H1 (cell line): ENCODE measurements at regions not wholly inside any gene's neighbourhood (a gene's known extent, or its start where the extent isn't known, plus 50 kb on each side); places are given as distances from the start of the nearest gene placed in this dataset.

ENCODE experiments used
- CTCF ChIA-PET: fragments of 300-600 bp; sonication (Branson Sonifier 250); formaldehyde crosslinking; loops from one replicate; lab custom pipeline; 2021; ENCODE audit not compliant: partially characterized antibody; lab: Charles Lee
- POLR2A ChIA-PET: fragments of 300-600 bp; sonication (Branson Sonifier 250); formaldehyde crosslinking; loops from one replicate; lab custom pipeline; 2021; ENCODE audit warnings: inconsistent platforms; ENCODE audit not compliant: partially characterized antibody; lab: Charles Lee
- DNase-seq, 2 experiments: peaks; one replicate each; pipeline versions ENCODE4 v3.0.0 to v3.0.0-alpha.2; 2010 to 2022; ENCODE audit warnings: low spot score in 2 of 2, low read depth in 1 of 2, mixed read lengths in 1 of 2
- FAIRE-seq: peaks from 2 replicates; lab custom pipeline; 2011; peaks lifted over from hg19 to GRCh38; lab: Jason Lieb, UNC
- H2AFZ ChIP-seq: 2 replicates; pipeline ENCODE4 v1.8.1; 2012; ENCODE audit warnings: low read length, inconsistent platforms
- H2AK5ac ChIP-seq: 2 replicates; pipeline ENCODE4 v1.6.1; 2013; ENCODE audit warnings: low read depth, low read length
- H2BK120ac ChIP-seq: replicated peaks from 2 replicates; pipeline ENCODE3; 2013; ENCODE audit warnings: low read depth, low read length, inconsistent platforms
- H2BK12ac ChIP-seq: 2 replicates; pipeline ENCODE4 v1.6.1; 2013; ENCODE audit warnings: low read depth, low read length
- H2BK15ac ChIP-seq: 2 replicates; pipeline ENCODE4 v1.6.1; 2013; ENCODE audit warnings: low read length
- H2BK20ac ChIP-seq: 2 replicates; pipeline ENCODE4 v1.6.1; 2013; ENCODE audit warnings: low read length
- H2BK5ac ChIP-seq: 2 replicates; pipeline ENCODE4 v1.6.1; 2013; ENCODE audit warnings: low read depth, low read length
- H3K14ac ChIP-seq: 2 replicates; pipeline ENCODE4 v1.6.1; 2013; ENCODE audit warnings: inconsistent platforms; ENCODE audit not compliant: insufficient read length
- H3K18ac ChIP-seq: 2 replicates; pipeline ENCODE4 v1.6.1; 2013; ENCODE audit warnings: low read length; ENCODE audit errors: extremely low read depth
- H3K23ac ChIP-seq: 2 replicates; pipeline ENCODE4 v1.6.1; 2013; ENCODE audit warnings: inconsistent platforms; ENCODE audit not compliant: insufficient read length
- H3K23me2 ChIP-seq: 2 replicates; pipeline ENCODE4 v1.6.1; 2013; ENCODE audit warnings: low read depth, low read length
- H3K27ac ChIP-seq: 2 replicates; pipeline ENCODE4 v1.6.1; 2011; ENCODE audit warnings: low read depth, low read length, inconsistent platforms
- H3K27me3 ChIP-seq, 4 experiments: replicated peaks in 1 of 4; 1 replicate in 1 of 4; 2 replicates in 3 of 4; pipeline versions ENCODE4 v1.6.1 to v1.8.1; 2011 to 2013; ENCODE audit warnings: low read length in 3 of 4, mild to moderate bottlenecking in 3 of 4, inconsistent platforms in 2 of 4, mixed read lengths in 2 of 4, moderate library complexity in 1 of 4; ENCODE audit not compliant: control insufficient read depth in 3 of 4, insufficient read depth in 3 of 4; ENCODE audit errors: extremely low read depth in 1 of 4
- H3K36me3 ChIP-seq, 4 experiments: 2 replicates each; pipeline versions ENCODE4 v1.6.1 to v1.8.1; 2011 to 2013; ENCODE audit warnings: mild to moderate bottlenecking in 4 of 4, low read length in 3 of 4, moderate library complexity in 2 of 4, control low read depth in 1 of 4, inconsistent platforms in 1 of 4; ENCODE audit not compliant: insufficient read depth in 4 of 4, control insufficient read depth in 2 of 4
- H3K4ac ChIP-seq: replicated peaks from 2 replicates; pipeline ENCODE3; 2013; ENCODE audit warnings: low read length, low read depth, mixed read lengths, inconsistent platforms; ENCODE audit not compliant: insufficient read length
- H3K4me1 ChIP-seq, 4 experiments: replicated peaks in 1 of 4; 1 replicate in 1 of 4; 2 replicates in 3 of 4; pipeline versions ENCODE4 v1.6.1 to v1.8.1; 2011 to 2013; ENCODE audit warnings: low read length in 3 of 4, inconsistent platforms in 2 of 4, mixed read lengths in 1 of 4; ENCODE audit not compliant: insufficient read depth in 4 of 4, control insufficient read depth in 3 of 4
- H3K4me2 ChIP-seq, 2 experiments: 2 replicates each; pipeline versions ENCODE4 v1.6.1 to v1.8.1; 2011 to 2013; ENCODE audit warnings: low read depth in 2 of 2, low read length in 2 of 2, control low read depth in 1 of 2, inconsistent platforms in 1 of 2, mild to moderate bottlenecking in 1 of 2; ENCODE audit not compliant: insufficient read depth in 1 of 2
- H3K4me3 ChIP-seq, 4 experiments: fragments of 200-600, 300-600 bp in 1 of 4; sonication (generic), shearing (Covaris generic), sonication (Bioruptor Twin) in 1 of 4; 2 replicates each; pipeline versions ENCODE4 v1.5.1 to v1.8.1; 2011 to 2016; ENCODE audit warnings: low read length in 4 of 4, low read depth in 3 of 4, control low read depth in 2 of 4, inconsistent platforms in 2 of 4, mild to moderate bottlenecking in 2 of 4, mixed read lengths in 1 of 4, moderate library complexity in 1 of 4; ENCODE audit not compliant: insufficient read depth in 2 of 4; ENCODE audit errors: extremely low read depth in 1 of 4
- H3K56ac ChIP-seq: replicated peaks from 2 replicates; pipeline ENCODE3; 2013; ENCODE audit warnings: low read depth, mild to moderate bottlenecking, mixed read lengths, low read length, inconsistent platforms; ENCODE audit not compliant: insufficient read length
- H3K79me1 ChIP-seq: 2 replicates; pipeline ENCODE4 v1.6.1; 2013; ENCODE audit warnings: low read depth, low read length, control low read depth
- H3K79me2 ChIP-seq, 2 experiments: 2 replicates each; pipeline versions ENCODE4 v1.6.1 to v1.8.1; 2012 to 2013; ENCODE audit warnings: low read length in 2 of 2, mild to moderate bottlenecking in 2 of 2, inconsistent platforms in 1 of 2; ENCODE audit not compliant: insufficient read depth in 2 of 2, control insufficient read depth in 1 of 2
- H3K9ac ChIP-seq, 4 experiments: replicated peaks in 1 of 4; 1 replicate in 1 of 4; 2 replicates in 3 of 4; pipeline versions ENCODE4 v1.6.1 to v1.8.1; 2011 to 2013; ENCODE audit warnings: low read depth in 3 of 4, low read length in 3 of 4, control low read depth in 2 of 4, mild to moderate bottlenecking in 2 of 4, moderate library complexity in 2 of 4, inconsistent platforms in 1 of 4; ENCODE audit errors: extremely low read depth in 1 of 4
- H3K9me3 ChIP-seq, 2 experiments: 2 replicates each; pipeline versions ENCODE4 v1.6.1 to v1.8.1; 2012 to 2013; ENCODE audit warnings: mild to moderate bottlenecking in 2 of 2, moderate library complexity in 2 of 2, control low read depth in 1 of 2, inconsistent platforms in 1 of 2, low read depth in 1 of 2, low read length in 1 of 2, mixed read lengths in 1 of 2; ENCODE audit not compliant: insufficient read depth in 2 of 2
- H4K20me1 ChIP-seq, 2 experiments: replicated peaks in 1 of 2; 2 replicates each; pipeline versions ENCODE3 to v1.8.1; 2011 to 2013; ENCODE audit warnings: inconsistent platforms in 2 of 2, low read length in 2 of 2, mild to moderate bottlenecking in 1 of 2; ENCODE audit not compliant: insufficient read depth in 2 of 2, control insufficient read depth in 1 of 2
- H4K5ac ChIP-seq: 2 replicates; pipeline ENCODE4 v1.6.1; 2013; ENCODE audit warnings: low read length, low read depth, mixed read lengths, inconsistent platforms; ENCODE audit not compliant: insufficient read length
- H4K8ac ChIP-seq: 2 replicates; pipeline ENCODE4 v1.8.0; 2013; ENCODE audit warnings: mild to moderate bottlenecking, moderate library complexity, low read length, inconsistent platforms; ENCODE audit not compliant: insufficient read depth; ENCODE audit errors: extremely low read depth
- H4K91ac ChIP-seq: replicated peaks from 2 replicates; pipeline ENCODE3; 2013; ENCODE audit warnings: low read length, mixed read lengths, inconsistent platforms; ENCODE audit not compliant: insufficient read length
- CEBPB ChIP-seq: IDR thresholded peaks from 2 replicates; pipeline ENCODE4 v1.6.1; 2012; ENCODE audit warnings: low read depth, low read length
- HDAC2 ChIP-seq, 2 experiments: fragments of 300-600 bp in 1 of 2; sonication (generic) in 1 of 2; IDR thresholded peaks; 2 replicates each; pipeline ENCODE4 v1.6.1; 2011 to 2012; ENCODE audit warnings: low read depth in 2 of 2, low read length in 2 of 2, mild to moderate bottlenecking in 2 of 2, moderate library complexity in 2 of 2, borderline replicate concordance in 1 of 2, inconsistent platforms in 1 of 2
- RBBP5 ChIP-seq: IDR thresholded peaks from 2 replicates; pipeline ENCODE4 v1.7.1; 2012; ENCODE audit warnings: low read depth, mild to moderate bottlenecking, inconsistent platforms, low read length, moderate library complexity, borderline replicate concordance
- RXRA ChIP-seq: IDR thresholded peaks from 2 replicates; pipeline ENCODE4 v1.6.1; 2011; ENCODE audit warnings: low read depth, mild to moderate bottlenecking, low read length, moderate library complexity; ENCODE audit not compliant: insufficient read depth
- SP2 ChIP-seq: IDR thresholded peaks from 2 replicates; pipeline ENCODE4 v1.6.1; 2012; ENCODE audit warnings: mild to moderate bottlenecking, low read length, inconsistent platforms
- TBP ChIP-seq: IDR thresholded peaks from 2 replicates; pipeline ENCODE4 v1.6.1; 2011; ENCODE audit warnings: low read depth, low read length, improper control_type of control experiment
- TCF12 ChIP-seq: IDR thresholded peaks from 2 replicates; pipeline ENCODE4 v1.6.1; 2011; ENCODE audit warnings: low read depth, mild to moderate bottlenecking, low read length
- WGBS, 2 experiments: shearing (Covaris generic) in 1 of 2; methylation state at CpG; one replicate each; pipeline versions ENCODE4 v1.1.6 to v1.1.7; 2013 to 2015; ENCODE audit warnings: low lambda C conversion rate in 2 of 2, mixed read lengths in 2 of 2, inconsistent platforms in 1 of 2, low coverage in 1 of 2, missing lambda C conversion rate in 1 of 2; ENCODE audit not compliant: insufficient replicate concordance in 2 of 2, insufficient coverage in 1 of 2, insufficient read length in 1 of 2; ENCODE audit errors: extremely low coverage in 1 of 2, missing lambda C conversion rate in 1 of 2; 5-methylcytosine and 5-hydroxymethylcytosine counted together

- H3K79me1 ChIP-seq = no peaks in the 10 kb centered on the region
- no peak for TF ChIP-seq HDAC2 (IDR thresholded peaks at IDR 0.05; ENCODE audit: borderline replicate concordance in 1 of 2, low read depth in 2 of 2, low read length in 2 of 2)
- TF ChIP-seq TBP = no peak
- TF ChIP-seq TCF12 = no peak
- TF ChIP-seq RBBP5 = no peak
- no peak for TF ChIP-seq RXRA
- no peak for TF ChIP-seq CEBPB
- TF ChIP-seq SP2 = no peak
- H3K79me2 ChIP-seq = no peaks in the 10 kb centered on the region
- no peak overlapping the region for H3K4me2 ChIP-seq
- CTCF ChIA-PET = interaction anchor here (0.8 kb wide), 1 partner anchor 129 kb away, joined by 3 read pairs; no protein-coding TSS in a partner anchor
- no peak overlapping the region for H2BK12ac ChIP-seq
- H2BK15ac ChIP-seq = no peak overlapping the region
- no peaks in the 10 kb centered on the region for H3K36me3 ChIP-seq
- no peak overlapping the region for H3K27ac ChIP-seq
- peaks cover 0 to 9% (median 1%) of the 10 kb centered on the region in 4 experiments; a peak in 1 of 7 replicates for H3K4me1 ChIP-seq
- no peak overlapping the region for H3K14ac ChIP-seq
- H3K18ac ChIP-seq = no peak overlapping the region
- no peaks in the 10 kb centered on the region for H4K20me1 ChIP-seq
- H3K23ac ChIP-seq = no peak overlapping the region
- no peak overlapping the region for H4K5ac ChIP-seq
- H4K8ac ChIP-seq = no peak overlapping the region
- no peak overlapping the region for H3K4me3 ChIP-seq
- WGBS, 2 experiments = 91% methylated on average over 4 of the region's 4 CpGs; no CpG with 5 or more reads in 1 of the 2 experiments
- H2BK120ac ChIP-seq = no peak overlapping the region
- POLR2A ChIA-PET = no interaction called here
- H3K56ac ChIP-seq = no peak overlapping the region
- H2AFZ ChIP-seq = no peak overlapping the region
- no peak overlapping the region for H3K4ac ChIP-seq
- H3K9me3 ChIP-seq = no peaks in the 10 kb centered on the region
- H3K9ac ChIP-seq = no peak overlapping the region
- H2BK20ac ChIP-seq = no peak overlapping the region
- no peak overlapping the region for H2BK5ac ChIP-seq
- no peaks in the 10 kb centered on the region for H3K27me3 ChIP-seq
- FAIRE-seq (no peak), DNase-seq (no peak)
- H2AK5ac ChIP-seq = no peak overlapping the region
- no peaks in the 10 kb centered on the region for H3K23me2 ChIP-seq
- no peak overlapping the region for H4K91ac ChIP-seq
Observed at GRCh38 chr5:68518286-68518685, 302.7 kb downstream of the PIK3R1 start.
